H1 (cell line): ENCODE measurements at regions not wholly inside any gene's neighbourhood (a gene's known extent, or its start where the extent isn't known, plus 50 kb on each side); places are given as distances from the start of the nearest gene placed in this dataset.

ENCODE experiments used
- CEBPB ChIP-seq: IDR thresholded peaks from 2 replicates; pipeline ENCODE4 v1.6.1; 2012; ENCODE audit warnings: low read depth, low read length
- CHD2 ChIP-seq: IDR thresholded peaks from 2 replicates; pipeline ENCODE4 v1.6.1; 2012; ENCODE audit warnings: low read length, improper control_type of control experiment
- HDAC2 ChIP-seq, 2 experiments: fragments of 300-600 bp in 1 of 2; sonication (generic) in 1 of 2; IDR thresholded peaks; 2 replicates each; pipeline ENCODE4 v1.6.1; 2011 to 2012; ENCODE audit warnings: low read depth in 2 of 2, low read length in 2 of 2, mild to moderate bottlenecking in 2 of 2, moderate library complexity in 2 of 2, borderline replicate concordance in 1 of 2, inconsistent platforms in 1 of 2
- MAX ChIP-seq: IDR thresholded peaks from 2 replicates; pipeline ENCODE4 v1.6.1; 2012; ENCODE audit warnings: inconsistent platforms
- RFX5 ChIP-seq: IDR thresholded peaks from 2 replicates; pipeline ENCODE4 v1.6.1; 2011; ENCODE audit warnings: low read depth, low read length, improper control_type of control experiment, borderline replicate concordance
- TAF1 ChIP-seq: IDR thresholded peaks from 2 replicates; pipeline ENCODE4 v1.6.1; 2011; ENCODE audit warnings: mild to moderate bottlenecking, low read depth, low read length
- TEAD4 ChIP-seq: IDR thresholded peaks from 2 replicates; pipeline ENCODE4 v1.6.1; 2012; ENCODE audit warnings: low read depth, low read length, inconsistent platforms, mixed read lengths

GRCh38 chr2:239710953-239711861 lies 310.4 kb upstream of the HDAC4 start (continued):
- TF ChIP-seq HDAC2 (IDR thresholded peaks at IDR 0.05; ENCODE audit: borderline replicate concordance in 1 of 2, low read depth in 2 of 2, low read length in 2 of 2) (no peak), MAX (no peak), TEAD4 (no peak), CHD2 (no peak), TAF1 (no peak), CEBPB (no peak), RFX5 (no peak)
